ENCODE measurements at regions not wholly inside any gene's neighbourhood (a gene's known extent, or its start where the extent isn't known, plus 50 kb on each side); places are given as distances from the start of the nearest gene placed in this dataset.
A peak's percentile ranks its signal among the peaks of the same experiment; 100 is the strongest.
"Not testable (repeated sequence)": the region's sequence is repeated elsewhere in the genome, so short reads cannot be mapped to it uniquely, and the experiment has no call there.

- not testable (repeated sequence) for DNase-seq
These were observed 62.8 kb downstream of the ARHGAP11B start for GRCh38 chr15:30688684-30689083.

DNA sequence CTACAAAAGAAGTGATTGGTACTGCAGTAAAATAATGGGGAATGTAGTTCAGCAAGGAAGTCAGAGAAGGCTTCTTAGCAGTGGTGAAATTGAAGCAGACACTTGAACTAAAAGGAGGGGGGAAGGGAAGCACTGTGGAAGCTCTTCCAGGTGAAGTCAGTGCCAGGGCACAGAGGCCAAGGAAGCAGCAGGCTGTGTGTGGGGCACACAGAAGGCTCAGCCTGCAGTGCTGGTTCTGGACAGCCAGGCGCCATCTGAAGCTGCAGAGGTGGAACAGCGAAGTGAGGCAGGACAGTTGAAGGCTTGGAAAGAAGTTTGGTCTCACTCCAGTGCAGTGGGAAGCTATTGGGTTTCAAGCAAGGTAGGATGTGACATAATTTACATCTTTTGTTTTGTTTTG is 64.2 kb downstream of the ARHGAP11B start:
- DNase-seq = not testable (repeated sequence)

GRCh38 chr15:30695811-30696210 is 69.9 kb downstream of the ARHGAP11B start:
- not testable (repeated sequence) for DNase-seq

DNA sequence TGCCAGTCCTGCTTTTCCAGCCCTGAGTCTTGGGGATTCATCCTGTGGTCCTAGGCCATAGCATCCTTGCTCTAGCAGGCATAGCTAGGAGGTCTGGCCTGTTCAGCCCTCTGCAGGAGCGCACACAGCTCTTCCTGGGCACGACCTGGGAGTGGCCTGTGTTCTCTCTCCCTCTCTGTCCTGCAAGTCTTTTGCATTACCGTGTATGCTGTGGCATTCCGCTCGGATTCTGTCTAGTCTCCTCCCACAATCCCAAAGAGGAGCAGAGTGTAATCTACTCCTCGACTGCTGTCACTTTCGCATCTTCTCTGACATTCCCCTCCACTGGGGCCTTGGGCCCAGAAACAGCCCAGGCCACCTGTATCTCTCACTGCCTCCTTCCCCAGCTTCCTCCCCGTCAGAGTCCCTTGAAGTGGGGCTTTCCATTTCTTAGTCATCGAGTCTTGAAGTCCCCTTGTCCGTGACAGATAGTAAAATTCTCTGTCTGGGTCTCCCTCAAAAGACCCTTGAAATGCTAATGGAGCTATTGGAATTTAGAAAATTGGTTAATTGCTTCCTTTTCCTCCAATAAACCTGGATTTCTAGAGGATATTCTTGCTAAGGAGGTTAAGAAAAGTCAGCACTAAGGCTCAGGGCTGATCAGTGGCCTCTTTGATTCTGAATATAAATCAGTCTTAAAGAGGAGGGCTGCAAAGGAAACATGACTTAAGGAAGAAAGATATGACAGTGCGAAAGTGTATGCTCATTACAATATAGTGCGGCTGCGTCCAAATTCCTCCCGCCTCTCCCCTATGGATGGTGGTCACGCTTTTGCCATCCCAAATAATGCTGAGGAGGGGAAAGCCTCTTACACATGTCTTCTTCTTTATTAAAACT is 70.7 kb downstream of the ARHGAP11B start:
- DNase-seq = not testable (repeated sequence)

GRCh38 chr15:30697315-30697685 is 71.4 kb downstream of the ARHGAP11B start:
- DNase-seq = not testable (repeated sequence)

DNA sequence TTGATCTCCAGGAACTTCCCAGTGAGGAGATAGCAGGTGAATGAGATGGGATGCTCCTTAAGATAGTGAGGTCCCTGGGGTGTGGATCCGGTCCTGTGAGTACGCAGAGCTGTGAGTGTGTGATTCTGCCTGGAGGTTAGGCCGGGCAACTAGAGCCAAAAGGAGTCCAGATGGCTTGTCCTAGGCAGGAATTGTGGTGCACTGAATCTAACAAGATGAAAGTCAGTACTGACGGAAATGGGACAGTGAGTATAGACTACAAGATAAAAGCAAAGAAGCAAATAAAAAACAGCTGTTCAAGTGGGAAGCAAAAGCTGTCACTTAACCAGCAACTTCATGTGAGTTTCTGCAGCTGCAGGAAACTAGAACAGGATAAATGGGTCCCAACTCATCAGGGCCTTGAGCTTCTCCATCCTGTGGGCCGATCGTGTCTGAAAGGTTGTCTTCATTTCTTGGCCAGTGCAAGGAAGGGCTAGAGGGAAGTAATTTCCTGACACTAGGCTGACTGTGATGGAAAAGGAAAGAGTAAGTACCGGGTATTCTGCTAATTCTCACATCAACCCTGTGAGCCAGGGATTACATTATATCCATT is 74.2 kb downstream of the ARHGAP11B start:
- not testable (repeated sequence) for DNase-seq

DNA sequence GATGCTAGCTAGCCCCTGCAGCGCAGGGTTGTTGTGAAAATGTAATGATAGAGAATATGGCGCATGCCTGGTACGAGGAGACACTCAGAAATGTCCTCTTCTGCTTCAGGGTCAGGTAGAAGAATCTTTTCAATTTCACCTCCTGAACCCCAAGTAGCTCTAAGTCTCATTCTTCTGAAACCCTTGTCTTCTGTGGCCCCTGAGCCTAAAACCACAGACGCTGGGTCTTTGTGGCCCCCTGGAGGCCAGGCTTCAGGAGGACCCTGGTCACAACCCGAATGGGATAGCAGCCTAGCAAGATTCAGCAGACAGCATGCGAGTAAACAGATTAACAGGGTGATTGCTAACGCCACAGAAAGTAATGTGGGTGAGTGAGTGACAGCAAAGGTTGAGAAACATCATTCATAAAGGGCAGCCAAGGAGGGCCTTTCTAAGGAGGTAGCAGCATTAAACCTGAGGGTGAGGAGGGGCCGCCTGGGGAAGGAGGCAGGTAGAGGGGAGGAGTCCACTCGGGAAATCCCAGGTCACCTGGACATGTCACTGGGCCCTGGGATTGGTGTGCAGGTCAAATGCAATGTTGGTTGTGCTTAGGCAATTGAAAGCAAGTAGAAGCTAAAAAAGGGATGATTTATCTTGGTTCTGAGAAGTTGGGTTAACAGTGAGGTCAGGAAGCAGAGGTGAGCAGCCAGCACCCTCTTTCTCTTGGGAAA is 82.2 kb downstream of the ARHGAP11B start:
- not testable (repeated sequence) for DNase-seq

- DNase-seq = not testable (repeated sequence)
These were observed 82.9 kb downstream of the ARHGAP11B start for GRCh38 chr15:30708809-30709208.

DNA sequence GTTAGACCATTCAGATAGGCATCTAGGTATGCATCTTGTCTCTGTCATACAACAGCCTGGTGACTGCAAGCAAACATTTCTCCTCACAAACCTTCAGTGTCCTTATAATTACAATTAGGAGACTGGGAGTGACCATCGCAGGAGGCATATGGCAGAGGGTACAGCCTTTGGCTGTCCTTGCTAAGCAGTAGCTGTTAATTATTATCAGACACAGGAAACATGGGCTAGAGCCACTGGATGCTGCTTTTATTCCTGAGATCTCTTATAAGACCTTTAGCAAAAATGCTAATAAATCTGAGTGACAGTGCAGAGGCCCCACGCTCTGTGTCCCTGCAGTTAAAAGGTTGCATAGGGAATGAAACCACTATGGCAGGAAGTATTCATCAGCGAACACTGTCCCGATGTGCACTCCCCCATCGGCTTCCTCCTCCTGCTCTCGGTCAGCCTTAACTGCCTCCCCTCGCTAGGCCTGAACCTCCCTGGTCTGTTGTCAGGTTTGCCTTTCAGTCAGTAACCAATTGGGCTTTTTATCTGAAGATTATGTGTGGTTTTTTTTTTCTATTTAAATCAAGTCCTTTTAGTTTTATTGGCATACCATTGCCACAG is 92.2 kb downstream of the ARHGAP11B start:
- not testable (repeated sequence) for DNase-seq

DNA sequence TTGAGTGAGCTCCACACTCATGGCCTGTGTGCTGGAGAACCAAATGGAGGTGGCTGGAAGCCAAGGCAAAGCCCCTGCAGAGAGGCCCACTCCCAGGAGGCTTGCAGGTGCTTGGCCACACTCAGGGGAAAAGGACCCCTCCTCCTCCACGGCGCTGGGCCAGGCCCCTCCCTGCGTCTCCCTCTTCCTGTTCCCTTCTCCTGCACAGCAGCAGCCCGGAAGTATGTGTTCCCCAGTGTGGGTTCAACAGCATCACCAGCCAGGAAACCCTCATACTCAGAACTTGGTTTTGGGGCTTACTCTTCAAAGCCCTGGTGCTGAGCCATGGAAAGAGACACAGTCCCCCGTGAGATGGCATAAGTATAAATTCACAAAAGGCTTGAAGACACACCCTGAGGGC is 93.4 kb downstream of the ARHGAP11B start:
- not testable (repeated sequence) for DNase-seq

GRCh38 chr15:30720825-30721224 is 94.9 kb downstream of the ARHGAP11B start:
- not testable (repeated sequence) for DNase-seq

GRCh38 chr15:30721529-30721928 is 95.6 kb downstream of the ARHGAP11B start:
- DNase-seq = not testable (repeated sequence)

- DNase-seq = not testable (repeated sequence)
These were observed 97.7 kb downstream of the ARHGAP11B start for GRCh38 chr15:30723540-30724175.

GRCh38 chr15:30729880-30730590 is 104.1 kb downstream of the ARHGAP11B start:
- not testable (repeated sequence) for DNase-seq

DNA sequence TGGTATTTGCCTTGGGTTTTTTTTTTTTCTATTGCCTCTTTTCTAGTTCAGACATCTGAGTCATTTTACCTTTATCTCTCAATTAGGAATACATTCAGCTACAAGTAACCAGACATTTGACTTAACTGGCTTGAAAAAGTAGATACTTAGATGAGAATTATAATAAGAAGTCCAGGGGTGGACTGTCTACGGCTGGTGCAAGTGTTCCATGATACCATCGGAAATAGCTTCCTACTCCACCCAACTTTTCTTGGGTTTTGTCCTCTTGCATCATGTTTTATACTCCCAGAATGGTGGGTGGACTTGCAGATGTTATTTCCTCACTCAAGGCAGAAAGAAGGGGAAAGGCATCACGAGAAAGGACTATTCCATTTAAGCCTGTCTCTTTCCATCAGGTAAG is 104.7 kb downstream of the ARHGAP11B start:
- DNase-seq = not testable (repeated sequence)

GRCh38 chr15:30732100-30732499 is 106.2 kb downstream of the ARHGAP11B start:
- DNase-seq = not testable (repeated sequence)

GRCh38 chr15:30735884-30736564 is 110.1 kb downstream of the ARHGAP11B start:
- not testable (repeated sequence) for DNase-seq

- DNase-seq = not testable (repeated sequence)
These were observed 116.9 kb downstream of the ARHGAP11B start for GRCh38 chr15:30742796-30743195.

GRCh38 chr15:30749048-30749447 is 123.1 kb downstream of the ARHGAP11B start:
- DNase-seq = not testable (repeated sequence)

DNA sequence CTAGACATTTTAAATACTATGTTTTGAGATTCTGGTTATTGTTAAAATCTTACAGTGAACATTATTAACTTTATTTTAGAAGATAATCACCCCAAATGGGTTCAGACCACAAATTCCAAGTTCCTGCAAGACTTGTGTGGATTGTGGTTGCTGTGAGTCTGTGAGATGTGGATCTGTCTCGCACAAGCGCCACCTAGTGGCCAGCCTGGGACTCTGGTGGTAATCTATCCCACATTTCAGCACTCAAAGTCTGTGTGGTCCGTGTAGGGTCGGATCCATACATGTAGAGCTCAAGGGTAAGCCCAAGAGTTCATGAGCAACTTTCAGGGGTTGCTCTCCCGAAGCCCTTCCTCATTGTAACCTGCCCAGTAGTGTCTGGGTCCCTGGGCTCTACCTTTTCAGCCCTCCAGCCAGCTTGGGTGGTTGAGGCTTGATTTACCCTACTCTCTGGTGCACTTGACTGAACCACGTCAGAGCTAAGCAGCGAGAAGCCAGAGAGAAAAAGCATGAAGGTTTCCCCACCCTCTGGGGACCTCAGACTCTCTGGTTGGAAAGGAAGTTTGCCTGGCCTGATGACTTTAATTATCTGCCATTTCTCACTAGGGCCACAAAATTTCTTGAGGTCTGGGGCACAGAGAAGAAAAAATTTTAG is 129.2 kb downstream of the ARHGAP11B start:
- peak; percentile 56 for DNase-seq

DNA sequence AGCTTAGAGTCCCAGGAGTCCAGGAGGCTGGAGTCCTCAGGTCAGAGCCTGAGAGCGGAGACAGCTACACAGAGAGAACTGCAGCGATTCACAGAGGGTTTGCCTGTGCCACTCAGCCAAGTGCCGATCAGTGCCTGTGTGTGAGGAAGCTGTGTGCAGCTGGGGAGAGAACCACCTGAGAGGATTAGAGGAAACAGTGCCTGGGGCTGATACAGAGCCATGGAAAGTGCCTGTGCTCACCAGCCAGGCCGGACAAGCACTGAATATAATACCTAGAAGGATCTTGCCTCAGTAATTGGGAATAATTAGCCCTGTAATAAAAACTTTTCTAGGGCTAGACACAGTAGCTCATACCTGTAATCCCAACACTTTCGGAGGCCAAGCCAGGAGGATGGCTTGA is 134.7 kb downstream of the ARHGAP11B start:
- DNase-seq = not testable (repeated sequence)
